ENCODE measurements at regions not wholly inside any gene's neighbourhood (a gene's known extent, or its start where the extent isn't known, plus 50 kb on each side); places are given as distances from the start of the nearest gene placed in this dataset.
"Not testable (repeated sequence)": the region's sequence is repeated elsewhere in the genome, so short reads cannot be mapped to it uniquely, and the experiment has no call there.

DNA sequence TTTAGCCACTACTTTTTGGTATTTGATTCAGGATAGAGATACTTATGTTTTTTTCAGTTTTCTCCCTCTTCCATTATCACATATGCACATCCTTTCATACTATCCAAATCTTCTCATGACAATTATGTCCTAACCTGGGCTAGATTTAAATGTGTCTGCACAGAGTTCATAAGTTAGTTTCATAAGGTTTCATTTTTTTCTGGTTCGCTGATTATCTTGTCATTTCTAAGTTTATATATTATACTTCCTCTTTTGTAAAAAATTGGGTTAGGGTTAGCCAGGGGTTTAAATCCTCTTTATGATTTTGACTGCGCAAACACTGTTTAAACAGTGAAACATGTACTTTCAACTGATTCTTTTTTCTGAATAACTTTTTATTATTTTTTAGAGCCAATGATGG is 148.6 kb downstream of the SST start:
- Mint-ChIP-seq H3K27ac (no peak overlapping the region), H3K36me3 (ENCODE audit: low read depth) (no peaks in the 10 kb centered on the region), H3K4me1 (ENCODE audit: low read depth) (no peaks in the 10 kb centered on the region), H3K9me3 (no peaks in the 10 kb centered on the region), H3K27me3 (no peaks in the 10 kb centered on the region), H3K4me3 (no peak overlapping the region)
- intact Hi-C loops (cut with micrococcal nuclease): no loop called here

DNA sequence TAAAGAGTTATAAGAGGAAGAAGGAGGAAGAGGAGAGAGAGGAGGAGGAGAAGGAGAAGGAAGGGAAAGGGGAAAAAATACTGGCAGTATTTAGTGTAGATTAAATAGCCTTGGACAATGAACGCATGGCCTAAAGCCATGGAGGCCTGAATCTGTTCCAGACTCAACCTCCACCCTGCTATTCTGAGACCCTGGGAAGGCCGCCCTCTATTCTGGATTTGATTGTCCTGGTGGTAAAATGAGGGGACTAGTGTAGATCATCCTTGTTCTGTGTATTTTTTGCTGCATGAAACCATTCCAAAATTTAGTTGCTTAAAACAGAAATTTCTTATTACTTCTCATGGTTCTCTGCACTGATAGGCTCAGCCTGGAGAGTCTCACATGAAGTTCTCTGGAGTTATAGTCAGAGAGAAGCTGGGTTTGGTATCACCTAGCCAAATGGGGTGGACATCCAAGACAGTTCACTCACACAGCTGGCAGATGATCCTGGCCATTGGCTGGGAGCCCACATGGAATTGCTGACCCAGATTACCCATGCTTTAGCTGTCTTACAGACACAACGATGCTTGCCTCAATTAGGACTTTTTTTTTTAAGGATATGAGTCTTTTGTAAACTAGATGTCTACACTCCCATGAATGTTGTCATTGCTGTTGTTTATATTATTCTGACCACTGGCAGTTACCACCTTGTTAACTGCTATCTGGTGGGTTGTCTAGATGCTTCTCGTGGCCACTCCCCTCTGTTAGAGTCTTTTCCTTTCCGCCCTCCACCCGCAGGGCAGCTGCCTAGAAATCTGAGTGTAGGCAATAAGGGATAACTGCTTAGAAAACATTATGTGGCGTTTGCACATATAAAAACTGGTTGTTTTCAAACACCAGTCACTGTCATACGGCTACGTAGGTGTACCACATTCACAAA is 149.9 kb downstream of the SST start:
- Mint-ChIP-seq H3K36me3 (ENCODE audit: low read depth) (no peaks in the 10 kb centered on the region), H3K27ac (no peak overlapping the region), H3K4me1 (ENCODE audit: low read depth) (no peaks in the 10 kb centered on the region), H3K27me3 (no peaks in the 10 kb centered on the region), H3K9me3 (no peaks in the 10 kb centered on the region), H3K4me3 (no peak overlapping the region)
- intact Hi-C loops (cut with micrococcal nuclease): no loop called here

DNA sequence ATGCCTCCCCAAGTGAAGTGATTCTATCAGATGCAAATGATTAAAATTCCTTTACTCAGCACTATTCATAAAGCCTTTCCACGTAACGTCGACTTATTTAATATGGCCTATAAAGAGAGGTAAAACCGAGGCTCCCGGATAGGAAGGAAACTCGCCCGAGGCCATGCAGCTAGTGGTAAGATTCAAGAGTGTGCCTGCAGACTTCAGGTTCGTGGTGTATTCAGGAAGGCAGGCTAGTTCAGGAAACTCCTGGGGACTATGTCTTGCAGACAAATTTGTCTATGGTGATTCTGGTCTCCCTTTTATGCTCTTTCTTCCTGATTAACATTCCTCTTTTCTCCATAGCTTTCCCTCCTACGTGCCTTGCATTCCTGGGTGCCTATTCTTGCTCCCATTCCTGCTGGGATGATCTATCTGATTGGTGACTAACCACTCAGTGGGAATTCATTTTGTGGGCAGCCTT is 150.7 kb downstream of the SST start:
- Mint-ChIP-seq H3K9me3 (no peaks in the 10 kb centered on the region), H3K4me3 (no peak overlapping the region), H3K27ac (no peak overlapping the region), H3K27me3 (no peaks in the 10 kb centered on the region), H3K36me3 (ENCODE audit: low read depth) (no peaks in the 10 kb centered on the region), H3K4me1 (ENCODE audit: low read depth) (no peaks in the 10 kb centered on the region)
- intact Hi-C loops (cut with micrococcal nuclease): no loop called here

DNA sequence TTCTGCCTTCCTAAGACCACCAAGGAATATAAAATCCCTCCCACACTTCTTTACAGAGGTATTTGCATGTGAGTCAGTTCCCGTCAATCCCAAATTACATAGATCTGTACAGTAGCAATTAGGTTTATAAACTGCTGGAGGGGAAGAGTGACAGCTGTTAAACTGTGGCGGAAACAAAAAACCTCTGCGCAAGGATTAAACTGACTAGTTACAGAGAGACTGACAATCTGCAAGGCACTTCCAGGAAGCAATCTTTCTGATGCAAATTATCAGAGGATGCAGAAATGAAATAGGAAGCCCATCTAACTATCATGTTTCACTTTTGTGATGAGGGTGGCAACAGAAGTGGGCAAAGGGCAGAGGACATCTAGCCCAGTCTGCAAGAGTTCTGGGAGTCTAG is 150.4 kb downstream of the RTP4 start:
- H3K4me1 Mint-ChIP-seq (ENCODE audit: low read depth): no peaks in the 10 kb centered on the region
- H3K9me3 Mint-ChIP-seq: no peaks in the 10 kb centered on the region

DNA sequence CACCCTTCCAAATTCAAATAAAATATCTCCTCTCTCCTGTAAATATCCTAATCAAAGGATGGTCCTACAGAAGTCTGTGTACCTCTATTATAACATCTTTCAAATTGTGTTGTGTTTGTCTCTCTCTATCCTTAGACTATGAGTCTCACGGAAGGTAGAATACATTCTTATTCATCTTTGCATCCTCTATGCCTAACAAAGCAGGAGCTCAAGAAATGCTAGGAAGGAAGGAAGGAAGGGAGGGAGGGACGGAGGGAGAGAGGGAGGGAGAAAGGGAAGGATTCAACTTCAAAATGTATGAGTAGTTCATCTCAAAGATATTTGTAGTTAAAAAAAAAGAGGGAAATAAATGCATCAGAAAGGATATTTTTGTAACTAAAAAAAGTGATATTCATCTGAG is 150.0 kb downstream of the RTP4 start:
- intact Hi-C loops (cut with micrococcal nuclease): no loop called here
- Mint-ChIP-seq H3K36me3 (ENCODE audit: low read depth) (no peaks in the 10 kb centered on the region), H3K27me3 (no peaks in the 10 kb centered on the region), H3K4me1 (ENCODE audit: low read depth) (no peaks in the 10 kb centered on the region), H3K4me3 (no peak overlapping the region), H3K27ac (no peak overlapping the region), H3K9me3 (no peaks in the 10 kb centered on the region)

More for the DNA sequence above, 150.4 kb downstream of the RTP4 start:
- H3K27me3 Mint-ChIP-seq: no peaks in the 10 kb centered on the region
- H3K36me3 Mint-ChIP-seq (ENCODE audit: low read depth): no peaks in the 10 kb centered on the region
- H3K4me3 Mint-ChIP-seq: no peak overlapping the region
- intact Hi-C loops (cut with micrococcal nuclease): no loop called here
- no peak overlapping the region for H3K27ac Mint-ChIP-seq

DNA sequence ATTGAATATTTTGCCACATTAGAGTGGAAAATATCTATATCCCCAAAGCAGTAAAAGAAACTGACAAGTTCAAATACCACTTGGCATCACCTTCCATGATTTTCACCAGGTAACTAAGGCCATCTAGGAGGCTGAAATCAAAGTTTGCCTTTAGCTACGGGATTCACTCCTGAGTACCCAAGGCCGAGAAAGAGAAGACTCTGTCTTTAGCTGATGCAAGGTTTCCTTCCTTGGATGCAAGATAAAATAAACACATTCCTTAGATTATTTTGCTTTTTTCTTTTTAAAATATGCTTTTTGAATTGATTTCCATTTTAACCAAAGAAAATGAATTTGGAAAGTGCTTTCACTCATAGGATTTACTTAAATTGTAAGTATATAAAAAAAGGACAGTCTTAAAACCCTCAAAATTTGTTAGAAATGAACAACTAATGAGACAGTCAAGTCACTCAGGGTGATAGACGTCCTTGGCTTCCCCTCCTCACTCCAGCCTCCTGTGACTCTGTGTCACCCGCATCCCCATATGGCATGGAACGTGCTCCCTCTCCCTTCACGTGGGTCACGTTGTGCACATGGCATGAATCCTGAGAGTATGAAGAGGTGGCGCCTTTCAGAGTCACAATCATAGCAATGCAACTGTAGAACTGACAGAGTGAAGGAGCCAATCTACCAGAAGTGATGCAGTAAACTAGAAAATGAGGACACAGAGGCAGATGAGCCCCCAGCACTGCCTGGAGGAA is 148.4 kb downstream of the RTP4 start:
- no peaks in the 10 kb centered on the region for H3K9me3 Mint-ChIP-seq
- intact Hi-C loops (cut with micrococcal nuclease): no loop called here
- H3K27me3 Mint-ChIP-seq: no peaks in the 10 kb centered on the region
- H3K4me1 Mint-ChIP-seq (ENCODE audit: low read depth): no peaks in the 10 kb centered on the region
- H3K4me3 Mint-ChIP-seq: no peak overlapping the region
- H3K27ac Mint-ChIP-seq: no peak overlapping the region
- no peaks in the 10 kb centered on the region for H3K36me3 Mint-ChIP-seq (ENCODE audit: low read depth)

DNA sequence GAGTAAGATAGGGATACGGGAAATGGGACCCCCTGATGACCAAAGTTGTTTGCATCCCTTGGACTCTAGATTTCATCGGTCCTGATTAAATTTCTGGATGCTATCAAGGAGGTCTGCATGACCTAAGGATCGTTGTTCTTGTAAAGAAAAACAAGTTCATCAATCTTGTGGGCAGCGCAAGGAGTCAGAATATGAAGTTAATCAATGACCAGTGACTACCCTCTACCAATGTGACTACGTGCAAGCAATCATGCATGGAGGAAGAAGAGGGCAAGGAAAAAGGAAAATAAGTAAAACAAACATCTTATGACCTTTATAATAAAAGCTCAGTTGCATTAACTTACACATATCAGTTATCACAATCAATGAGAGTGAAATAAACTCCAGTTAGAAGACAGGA is 139.7 kb downstream of the RTP4 start:
- Mint-ChIP-seq H3K36me3 (ENCODE audit: low read depth) (no peaks in the 10 kb centered on the region), H3K27ac (no peak overlapping the region), H3K9me3 (no peaks in the 10 kb centered on the region), H3K4me1 (ENCODE audit: low read depth) (no peaks in the 10 kb centered on the region), H3K4me3 (no peak overlapping the region), H3K27me3 (no peaks in the 10 kb centered on the region)
- intact Hi-C loops (cut with micrococcal nuclease): no loop called here

DNA sequence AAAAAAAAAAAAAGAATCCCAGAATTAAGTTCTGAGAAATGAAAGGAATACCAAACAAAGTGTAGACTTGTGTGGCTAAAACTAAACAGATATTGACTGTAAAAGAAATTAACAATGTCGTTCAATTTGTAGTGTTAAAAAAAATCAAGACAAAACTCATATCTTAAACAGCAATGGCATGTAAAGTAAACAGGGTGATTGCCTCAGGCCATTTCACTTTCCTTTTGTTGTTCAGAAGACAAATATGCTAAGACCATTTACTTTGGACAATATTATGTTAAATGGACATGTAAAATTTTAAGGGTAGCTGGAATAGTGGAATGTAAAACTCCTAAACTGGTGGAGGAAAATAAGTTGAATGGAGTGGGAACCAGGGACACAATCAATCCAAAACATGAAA is 139.1 kb downstream of the RTP4 start:
- H3K4me1 Mint-ChIP-seq (ENCODE audit: low read depth): no peaks in the 10 kb centered on the region
- no peaks in the 10 kb centered on the region for H3K27me3 Mint-ChIP-seq

DNA sequence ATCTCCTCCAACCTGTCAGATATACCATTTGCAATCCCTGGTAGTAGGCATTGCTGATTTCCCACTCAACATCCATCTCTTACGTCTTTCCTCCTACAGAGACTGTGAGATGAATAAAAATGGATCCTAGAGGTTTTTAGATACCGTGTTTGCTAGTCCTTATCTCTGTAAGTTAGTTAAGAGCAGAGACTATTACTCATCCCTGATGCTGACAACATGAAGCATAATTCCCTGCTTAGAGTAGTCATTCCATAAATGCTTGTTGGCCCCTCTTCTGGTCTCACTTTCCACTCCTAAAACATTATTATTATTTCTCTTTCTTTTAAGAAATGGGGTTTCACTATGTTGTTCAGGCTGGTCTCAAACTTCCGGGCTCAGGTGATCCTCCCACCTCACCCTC is 136.2 kb downstream of the RTP4 start:
- Mint-ChIP-seq H3K4me3 (no peak overlapping the region), H3K4me1 (ENCODE audit: low read depth) (no peaks in the 10 kb centered on the region), H3K27ac (no peak overlapping the region), H3K36me3 (ENCODE audit: low read depth) (no peaks in the 10 kb centered on the region), H3K9me3 (no peaks in the 10 kb centered on the region), H3K27me3 (no peaks in the 10 kb centered on the region)
- intact Hi-C loops (cut with micrococcal nuclease): no loop called here

More for the DNA sequence above, 139.1 kb downstream of the RTP4 start:
- intact Hi-C loops (cut with micrococcal nuclease): no loop called here
- Mint-ChIP-seq H3K27ac (no peak overlapping the region), H3K9me3 (no peaks in the 10 kb centered on the region), H3K4me3 (no peak overlapping the region), H3K36me3 (ENCODE audit: low read depth) (no peaks in the 10 kb centered on the region)

DNA sequence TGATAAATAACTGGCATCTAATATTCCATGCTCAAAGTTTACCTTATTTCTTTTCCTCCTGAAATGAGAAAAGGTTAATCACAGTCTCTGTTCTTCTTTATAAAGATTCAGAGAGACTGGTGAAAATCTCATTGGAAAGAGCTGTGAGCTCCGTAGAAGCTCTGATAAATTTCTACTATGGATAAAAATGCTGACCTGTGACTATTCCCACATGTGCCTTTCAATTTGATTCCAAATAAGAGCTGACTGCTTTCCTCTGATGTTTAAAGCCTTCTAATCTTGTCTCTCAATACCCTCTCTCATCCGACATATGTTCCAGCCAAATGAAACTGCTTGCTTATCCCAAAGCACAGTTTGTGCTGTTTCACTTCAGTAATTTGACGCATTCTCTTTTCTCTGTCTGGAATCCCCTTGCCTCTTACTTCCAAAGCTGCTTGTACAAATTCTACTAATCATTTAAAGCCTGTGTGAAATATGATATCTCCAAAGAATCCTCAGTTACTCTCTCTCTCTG is 130.1 kb downstream of the RTP4 start:
- no peak overlapping the region for H3K4me3 Mint-ChIP-seq
- H3K9me3 Mint-ChIP-seq: peaks cover 8% of the 10 kb centered on the region
- no peaks in the 10 kb centered on the region for H3K4me1 Mint-ChIP-seq (ENCODE audit: low read depth)
- no peak overlapping the region for H3K27ac Mint-ChIP-seq
- H3K27me3 Mint-ChIP-seq: no peaks in the 10 kb centered on the region
- intact Hi-C loops (cut with micrococcal nuclease): no loop called here
- no peaks in the 10 kb centered on the region for H3K36me3 Mint-ChIP-seq (ENCODE audit: low read depth)

DNA sequence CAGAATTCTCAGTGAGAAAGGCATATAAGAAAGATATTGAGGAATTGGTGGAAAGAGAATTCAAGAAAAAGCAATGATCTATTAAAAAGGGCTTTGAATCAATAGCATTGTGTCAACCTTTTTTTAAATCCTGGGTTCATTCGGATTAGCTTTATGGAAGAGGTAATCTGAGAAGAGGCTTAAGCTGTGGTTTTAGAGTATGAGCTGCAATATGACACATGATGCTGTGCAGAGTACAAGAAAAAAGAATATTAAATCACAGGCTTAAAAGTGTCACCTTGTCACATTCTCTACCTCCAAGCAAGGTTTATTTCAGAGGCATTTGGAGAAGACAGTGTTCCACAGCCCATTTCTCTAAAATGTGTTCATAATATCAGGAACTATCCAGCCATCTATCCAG is 128.9 kb downstream of the RTP4 start:
- no peak overlapping the region for H3K27ac Mint-ChIP-seq
- intact Hi-C loops (cut with micrococcal nuclease): no loop called here
- no peak overlapping the region for H3K4me3 Mint-ChIP-seq
- H3K36me3 Mint-ChIP-seq (ENCODE audit: low read depth): no peaks in the 10 kb centered on the region
- no peaks in the 10 kb centered on the region for H3K4me1 Mint-ChIP-seq (ENCODE audit: low read depth)
- peaks cover 20% of the 10 kb centered on the region for H3K9me3 Mint-ChIP-seq
- H3K27me3 Mint-ChIP-seq: no peaks in the 10 kb centered on the region

DNA sequence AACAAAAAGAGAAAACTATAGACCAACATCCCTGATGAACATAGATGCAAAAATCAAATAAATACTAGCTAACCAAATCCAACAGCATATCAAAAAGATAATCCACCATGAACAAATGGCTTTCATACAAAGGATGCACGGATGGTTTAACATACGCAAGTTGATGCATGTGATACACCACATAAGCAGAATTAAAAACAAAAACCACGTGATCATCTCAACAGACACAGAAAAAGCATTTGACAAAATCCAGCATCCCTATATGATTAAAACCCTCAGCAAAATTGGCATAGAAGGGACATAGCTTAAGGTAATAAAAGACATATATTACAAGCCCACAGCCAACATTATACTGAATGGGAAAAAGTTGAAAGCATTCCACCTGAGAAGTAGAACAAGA is 125.9 kb downstream of the RTP4 start:
- H3K4me3 Mint-ChIP-seq; H3K27me3 Mint-ChIP-seq; H3K27ac Mint-ChIP-seq; H3K4me1 Mint-ChIP-seq (ENCODE audit: low read depth); intact Hi-C loops (cut with micrococcal nuclease); H3K36me3 Mint-ChIP-seq (ENCODE audit: low read depth): not testable (repeated sequence)
- H3K9me3 Mint-ChIP-seq: peaks cover 22% of the 10 kb centered on the region

DNA sequence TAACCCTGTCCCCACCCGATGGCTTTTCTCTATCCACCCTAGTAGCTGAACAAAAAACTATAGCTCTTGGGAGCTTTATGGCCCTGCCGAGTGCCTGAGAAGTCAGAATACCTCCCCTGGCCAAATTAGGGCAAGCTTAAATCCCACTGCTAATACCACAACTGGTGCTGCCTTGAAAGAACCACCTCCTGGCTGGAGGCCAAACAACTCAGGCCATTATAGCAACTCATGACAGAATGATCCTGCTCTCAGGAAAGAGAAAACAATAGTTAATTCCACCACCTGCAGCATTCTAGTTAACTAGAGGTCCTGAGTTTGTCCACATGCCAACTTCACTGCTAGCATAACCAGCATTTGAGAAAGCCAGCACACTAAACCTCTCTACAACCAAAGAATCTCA is 123.2 kb downstream of the RTP4 start:
- no peaks in the 10 kb centered on the region for H3K36me3 Mint-ChIP-seq (ENCODE audit: low read depth)
- no peaks in the 10 kb centered on the region for H3K4me1 Mint-ChIP-seq (ENCODE audit: low read depth)
- H3K9me3 Mint-ChIP-seq: peaks cover 22% of the 10 kb centered on the region
- intact Hi-C loops (cut with micrococcal nuclease): no loop called here
- no peaks in the 10 kb centered on the region for H3K27me3 Mint-ChIP-seq
- H3K27ac Mint-ChIP-seq: no peak overlapping the region
- H3K4me3 Mint-ChIP-seq: no peak overlapping the region

DNA sequence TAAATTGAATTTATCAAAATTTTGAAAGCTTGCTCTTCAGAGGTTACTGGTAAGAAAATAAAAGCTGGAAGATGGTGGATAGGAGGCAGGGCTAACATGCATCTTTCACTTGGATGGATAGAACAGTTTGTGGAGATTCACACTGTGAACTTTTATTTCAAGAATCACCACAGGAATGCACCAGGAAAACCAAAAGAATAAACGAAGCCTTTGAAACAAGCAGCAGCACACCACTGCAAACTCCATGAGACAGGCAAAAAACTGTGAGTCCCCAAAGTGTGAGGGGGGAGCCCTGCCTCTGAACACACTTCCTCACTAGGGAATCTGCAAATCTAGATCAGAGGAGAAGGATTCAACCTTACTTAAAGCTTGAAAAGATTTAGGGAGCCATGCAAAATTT is 122.2 kb downstream of the RTP4 start:
- Mint-ChIP-seq H3K27ac (no peak overlapping the region), H3K9me3 (peaks cover 22% of the 10 kb centered on the region), H3K27me3 (no peaks in the 10 kb centered on the region), H3K4me1 (ENCODE audit: low read depth) (no peaks in the 10 kb centered on the region), H3K4me3 (no peak overlapping the region), H3K36me3 (ENCODE audit: low read depth) (no peaks in the 10 kb centered on the region)
- intact Hi-C loops (cut with micrococcal nuclease): no loop called here
